Glutamatergic neuron (in vitro differentiated cells): ENCODE measurements at regions not wholly inside any gene's neighbourhood (a gene's known extent, or its start where the extent isn't known, plus 50 kb on each side); places are given as distances from the start of the nearest gene placed in this dataset.

Experiments
- DNase-seq: peaks from one replicate; pipeline ENCODE4 v3.0.0; 2022
- H3K27ac Mint-ChIP-seq: one replicate; pipeline ENCODE4 v1.8.0; 2020; ENCODE audit warnings: mild to moderate bottlenecking, mixed read lengths, inconsistent platforms; ENCODE audit not compliant: unreplicated experiment
- H3K27me3 Mint-ChIP-seq: one replicate; pipeline ENCODE4 v1.8.0; 2020; ENCODE audit warnings: mild to moderate bottlenecking, moderate library complexity, mixed read lengths, inconsistent platforms; ENCODE audit not compliant: unreplicated experiment
- H3K36me3 Mint-ChIP-seq: one replicate; pipeline ENCODE4 v1.8.0; 2020; ENCODE audit warnings: mild to moderate bottlenecking, mixed read lengths, inconsistent platforms; ENCODE audit not compliant: unreplicated experiment
- H3K4me1 Mint-ChIP-seq: one replicate; pipeline ENCODE4 v1.8.0; 2020; ENCODE audit warnings: mild to moderate bottlenecking, low read depth, mixed read lengths, inconsistent platforms; ENCODE audit not compliant: unreplicated experiment
- H3K4me3 Mint-ChIP-seq: one replicate; pipeline ENCODE4 v1.8.0; 2020; ENCODE audit warnings: mild to moderate bottlenecking, mixed read lengths, inconsistent platforms; ENCODE audit not compliant: unreplicated experiment
- H3K9me3 Mint-ChIP-seq: one replicate; pipeline ENCODE4 v1.8.0; 2020; ENCODE audit warnings: mild to moderate bottlenecking, moderate library complexity, mixed read lengths, inconsistent platforms; ENCODE audit not compliant: unreplicated experiment
- CTCF ChIP-seq: fragments of 200-600 bp; sonication (generic); IDR thresholded peaks from one replicate; pipeline ENCODE4 v1.5.0; 2021; ENCODE audit not compliant: partially characterized antibody, unreplicated experiment

DNA sequence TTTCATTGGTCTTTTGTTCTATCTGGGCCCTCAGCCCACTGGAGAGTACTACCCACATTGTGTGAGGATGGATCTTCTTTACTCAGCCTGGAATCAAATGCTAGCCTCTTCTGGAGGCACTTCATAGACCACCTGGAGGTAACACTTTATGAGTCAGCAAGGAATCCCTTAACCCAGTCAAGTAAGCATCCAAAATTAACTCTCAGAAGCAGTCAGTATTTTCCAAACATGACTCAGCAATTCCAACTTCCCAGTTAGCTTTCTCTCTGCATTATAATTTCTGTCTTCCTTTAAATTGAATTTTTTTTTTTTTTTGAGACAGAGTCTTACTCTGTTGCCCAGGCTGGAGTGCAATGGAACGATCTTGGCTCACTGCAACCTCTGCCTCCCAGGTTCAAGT is 142.7 kb downstream of the ACKR3 start:
- Mint-ChIP-seq H3K27ac (no peak overlapping the region), H3K4me3 (no peak overlapping the region), H3K9me3 (no peaks in the 10 kb centered on the region), H3K4me1 (no peaks in the 10 kb centered on the region), H3K27me3 (no peaks in the 10 kb centered on the region), H3K36me3 (no peaks in the 10 kb centered on the region)
- DNase-seq = no peak
- no peak for TF ChIP-seq CTCF

DNA sequence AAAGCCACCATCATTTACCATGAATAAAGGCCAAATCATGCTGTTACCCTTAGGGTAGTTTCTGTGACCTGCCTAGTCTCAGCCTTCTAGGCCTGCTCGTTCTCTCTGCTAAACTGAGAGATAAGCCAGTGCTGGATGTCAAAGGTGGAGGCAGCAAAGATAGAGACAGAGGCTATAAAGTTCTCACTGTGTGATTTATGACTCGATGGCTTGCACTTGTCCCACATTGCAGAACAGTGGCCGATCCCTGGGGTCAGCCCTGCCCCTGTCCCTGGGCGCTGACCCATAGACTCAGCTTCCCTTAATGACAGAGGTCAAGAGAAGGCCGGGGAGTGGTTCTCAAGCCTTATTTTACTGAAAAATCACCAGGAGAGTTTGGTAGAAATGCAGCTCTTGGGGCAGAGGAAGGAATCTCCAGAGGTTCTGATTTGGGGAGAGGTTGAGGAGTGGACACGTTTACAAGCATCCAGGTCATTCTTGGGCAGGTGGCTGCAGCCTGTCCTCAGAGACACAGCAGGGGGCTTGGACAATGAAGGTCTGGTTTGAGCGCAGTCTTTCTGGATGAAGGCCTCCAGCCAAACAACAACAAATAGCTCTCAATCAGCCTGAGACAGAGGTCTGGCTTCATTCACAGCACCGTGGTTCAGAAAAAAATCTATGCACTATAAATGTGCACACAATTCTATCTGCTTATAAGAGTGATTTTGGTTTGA is 143.5 kb downstream of the ACKR3 start:
- Mint-ChIP-seq H3K27ac (no peak overlapping the region), H3K27me3 (no peaks in the 10 kb centered on the region), H3K36me3 (no peaks in the 10 kb centered on the region), H3K4me3 (no peak overlapping the region), H3K9me3 (no peaks in the 10 kb centered on the region), H3K4me1 (no peaks in the 10 kb centered on the region)
- no peak for TF ChIP-seq CTCF
- no peak for DNase-seq

GRCh38 chr2:236714080-236714479 is 144.5 kb downstream of the ACKR3 start:
- no peak for DNase-seq
- H3K4me1 Mint-ChIP-seq = peaks cover 7% of the 10 kb centered on the region
- H3K27ac Mint-ChIP-seq = no peak overlapping the region
- H3K9me3 Mint-ChIP-seq = no peaks in the 10 kb centered on the region
- no peak for TF ChIP-seq CTCF
- no peaks in the 10 kb centered on the region for H3K27me3 Mint-ChIP-seq
- H3K4me3 Mint-ChIP-seq = no peak overlapping the region
- peaks cover 4% of the 10 kb centered on the region for H3K36me3 Mint-ChIP-seq

DNA sequence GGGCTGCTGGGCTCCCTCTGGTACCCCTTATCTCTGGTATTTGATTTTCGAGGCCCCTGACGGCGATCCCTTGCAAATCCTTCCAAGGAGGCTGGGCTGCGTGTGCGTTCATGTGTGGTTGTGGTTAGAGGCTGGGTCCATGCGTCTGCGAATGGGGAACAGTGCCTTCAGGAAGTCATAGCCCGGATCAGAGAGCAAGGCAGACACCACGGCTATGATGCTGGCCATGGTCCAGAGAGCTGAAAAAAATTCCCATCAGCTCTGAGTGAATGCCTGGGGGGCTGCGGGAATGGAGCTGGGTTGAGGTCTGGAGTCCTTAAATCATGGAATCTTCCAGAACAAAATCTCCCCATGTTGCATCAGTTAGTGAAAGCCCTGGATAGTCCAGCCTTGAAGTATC is 145.5 kb downstream of the ACKR3 start:
- H3K36me3 Mint-ChIP-seq = peaks cover 8% of the 10 kb centered on the region
- H3K4me3 Mint-ChIP-seq = no peak overlapping the region
- no peaks in the 10 kb centered on the region for H3K9me3 Mint-ChIP-seq
- H3K27ac Mint-ChIP-seq = no peak overlapping the region
- TF ChIP-seq CTCF = no peak
- DNase-seq = no peak
- no peaks in the 10 kb centered on the region for H3K27me3 Mint-ChIP-seq
- peaks cover 15% of the 10 kb centered on the region for H3K4me1 Mint-ChIP-seq

- H3K9me3 Mint-ChIP-seq = no peaks in the 10 kb centered on the region
- no peaks in the 10 kb centered on the region for H3K27me3 Mint-ChIP-seq
- no peak for DNase-seq
- peaks cover 16% of the 10 kb centered on the region for H3K4me1 Mint-ChIP-seq
- no peak for TF ChIP-seq CTCF
- no peak overlapping the region for H3K27ac Mint-ChIP-seq
- H3K4me3 Mint-ChIP-seq = no peak overlapping the region
- peaks cover 8% of the 10 kb centered on the region for H3K36me3 Mint-ChIP-seq
Observed at GRCh38 chr2:236715491-236715961, 145.9 kb downstream of the ACKR3 start.
